Activated naive CD4-positive, alpha-beta T cell treated with anti-CD3 and anti-CD28 coated beads, Interleukin-2, amount 10 ng/mL, durations not matched to agents 7 days and 5 days (primary cell): ENCODE measurements at regions not wholly inside any gene's neighbourhood (a gene's known extent, or its start where the extent isn't known, plus 50 kb on each side); places are given as distances from the start of the nearest gene placed in this dataset.

ENCODE experiments used
- CTCF ChIA-PET: fragments of 350-600 bp; sonication (Branson Sonifier 250); formaldehyde crosslinking; loops from one replicate; lab custom pipeline; 2021; ENCODE audit warnings: antibody characterized with exemption; lab: Charles Lee
- DNase-seq: peaks from one replicate; pipeline ENCODE4 v3.0.0-alpha.2; 2020
- H3K27ac Mint-ChIP-seq: one replicate; pipeline ENCODE4 v1.8.0; 2021; ENCODE audit warnings: mild to moderate bottlenecking, moderate library complexity, mixed read lengths
- H3K27me3 Mint-ChIP-seq: one replicate; pipeline ENCODE4 v1.8.0; 2021; ENCODE audit warnings: mild to moderate bottlenecking, mixed read lengths
- H3K36me3 Mint-ChIP-seq: one replicate; pipeline ENCODE4 v1.8.0; 2021; ENCODE audit warnings: mixed read lengths
- H3K4me1 Mint-ChIP-seq: one replicate; pipeline ENCODE4 v1.8.0; 2021; ENCODE audit warnings: mixed read lengths
- H3K4me3 Mint-ChIP-seq: one replicate; pipeline ENCODE4 v1.8.0; 2021; ENCODE audit warnings: mild to moderate bottlenecking, moderate library complexity, mixed read lengths
- H3K9me3 Mint-ChIP-seq: one replicate; pipeline ENCODE4 v1.8.0; 2021; ENCODE audit warnings: mixed read lengths

- CTCF ChIA-PET = interaction anchor here (1.1 kb wide), 1 partner anchor 13 kb away, joined by 4 read pairs; no protein-coding TSS in a partner anchor
- Mint-ChIP-seq H3K4me1 (peaks cover 23% of the 10 kb centered on the region), H3K9me3 (no peaks in the 10 kb centered on the region)
Measured at GRCh38 chr11:123378096-123378495, 52.0 kb upstream of the GRAMD1B start.

GRCh38 chr11:123377355-123377754 lies 52.7 kb upstream of the GRAMD1B start:
- no peaks in the 10 kb centered on the region for H3K27me3 Mint-ChIP-seq
- CTCF ChIA-PET = interaction anchor here (1.1 kb wide), 1 partner anchor 12 kb away, joined by 4 read pairs; no protein-coding TSS in a partner anchor
- no peaks in the 10 kb centered on the region for H3K9me3 Mint-ChIP-seq
- no peak overlapping the region for H3K27ac Mint-ChIP-seq
- peaks cover 23% of the 10 kb centered on the region for H3K4me1 Mint-ChIP-seq
- no peak overlapping the region for H3K4me3 Mint-ChIP-seq
- peaks cover 7% of the 10 kb centered on the region for H3K36me3 Mint-ChIP-seq
- DNase-seq = no peak

More at GRCh38 chr11:123378096-123378495, 52.0 kb upstream of the GRAMD1B start:
- Mint-ChIP-seq H3K27me3 (no peaks in the 10 kb centered on the region), H3K36me3 (peaks cover 9% of the 10 kb centered on the region), H3K4me3 (no peak overlapping the region), H3K27ac (no peak overlapping the region)
- no peak for DNase-seq

- no peak overlapping the region for H3K4me3 Mint-ChIP-seq
- H3K27ac Mint-ChIP-seq = no peak overlapping the region
- H3K36me3 Mint-ChIP-seq = peaks cover 6% of the 10 kb centered on the region
- CTCF ChIA-PET = no interaction called here
- no peak for DNase-seq
- H3K27me3 Mint-ChIP-seq = no peaks in the 10 kb centered on the region
- peaks cover 27% of the 10 kb centered on the region for H3K4me1 Mint-ChIP-seq
- no peaks in the 10 kb centered on the region for H3K9me3 Mint-ChIP-seq
Measured at GRCh38 chr11:123375832-123376231, 54.2 kb upstream of the GRAMD1B start.

- Mint-ChIP-seq H3K36me3 (peaks cover 4% of the 10 kb centered on the region), H3K4me1 (peaks cover 25% of the 10 kb centered on the region), H3K27ac (no peak overlapping the region), H3K4me3 (no peak overlapping the region), H3K9me3 (no peaks in the 10 kb centered on the region), H3K27me3 (no peaks in the 10 kb centered on the region)
- CTCF ChIA-PET = no interaction called here
- no peak for DNase-seq
Measured at GRCh38 chr11:123374622-123374968, 55.5 kb upstream of the GRAMD1B start.

GRCh38 chr11:123373754-123374621 lies 56.1 kb upstream of the GRAMD1B start:
- peaks cover 20% of the 10 kb centered on the region for H3K4me1 Mint-ChIP-seq
- peaks cover 5% of the 10 kb centered on the region for H3K36me3 Mint-ChIP-seq
- no peak overlapping the region for H3K4me3 Mint-ChIP-seq
- no peak for DNase-seq
- no peak overlapping the region for H3K27ac Mint-ChIP-seq
- CTCF ChIA-PET = interaction anchor here (1.2 kb wide), 1 partner anchor 33 kb away, joined by 3 read pairs; no protein-coding TSS in a partner anchor
- no peaks in the 10 kb centered on the region for H3K9me3 Mint-ChIP-seq
- no peaks in the 10 kb centered on the region for H3K27me3 Mint-ChIP-seq

GRCh38 chr11:123371506-123372297 lies 58.4 kb upstream of the GRAMD1B start:
- Mint-ChIP-seq H3K36me3 (peaks cover 14% of the 10 kb centered on the region), H3K4me3 (no peak overlapping the region), H3K27me3 (no peaks in the 10 kb centered on the region), H3K9me3 (no peaks in the 10 kb centered on the region), H3K27ac (no peak overlapping the region), H3K4me1 (peaks cover 6% of the 10 kb centered on the region)
- no peak for DNase-seq
- CTCF ChIA-PET = interaction anchor here (1.9 kb wide), 1 partner anchor 11 kb away, joined by 6 read pairs; no protein-coding TSS in a partner anchor

GRCh38 chr11:123366924-123367323 lies 63.1 kb upstream of the GRAMD1B start:
- Mint-ChIP-seq H3K27ac (no peak overlapping the region), H3K9me3 (no peaks in the 10 kb centered on the region), H3K36me3 (peaks cover 17% of the 10 kb centered on the region), H3K27me3 (peaks cover 13% of the 10 kb centered on the region), H3K4me1 (peaks cover 19% of the 10 kb centered on the region), H3K4me3 (no peak overlapping the region)
- no peak for DNase-seq
- CTCF ChIA-PET = interaction anchor here (1.2 kb wide), 1 partner anchor 255 kb away, joined by 3 read pairs; no protein-coding TSS in a partner anchor

GRCh38 chr11:123365955-123366354 lies 64.1 kb upstream of the GRAMD1B start:
- CTCF ChIA-PET = interaction anchor here (0.6 to 1.4 kb wide), 2 partner anchors 11 to 117 kb away, joined by 4 read pairs; no protein-coding TSS in a partner anchor
- Mint-ChIP-seq H3K4me3 (no peak overlapping the region), H3K4me1 (peaks cover 21% of the 10 kb centered on the region), H3K36me3 (peaks cover 18% of the 10 kb centered on the region), H3K27me3 (peaks cover 21% of the 10 kb centered on the region), H3K9me3 (no peaks in the 10 kb centered on the region), H3K27ac (no peak overlapping the region)
- DNase-seq = no peak

- Mint-ChIP-seq H3K9me3 (no peaks in the 10 kb centered on the region), H3K4me1 (peaks cover 32% of the 10 kb centered on the region), H3K27ac (no peak overlapping the region), H3K4me3 (no peak overlapping the region), H3K27me3 (peaks cover 31% of the 10 kb centered on the region), H3K36me3 (peaks cover 17% of the 10 kb centered on the region)
- CTCF ChIA-PET = interaction anchor here (1.0 kb wide), 1 partner anchor 63 kb away, joined by 3 read pairs; no protein-coding TSS in a partner anchor
- no peak for DNase-seq
Measured at GRCh38 chr11:123364080-123364479, 66.0 kb upstream of the GRAMD1B start.

GRCh38 chr11:123363556-123363955 lies 66.5 kb upstream of the GRAMD1B start:
- peaks cover 37% of the 10 kb centered on the region for H3K4me1 Mint-ChIP-seq
- DNase-seq = no peak
- no peak overlapping the region for H3K27ac Mint-ChIP-seq
- CTCF ChIA-PET = interaction anchor here (1.0 kb wide), 1 partner anchor 62 kb away, joined by 3 read pairs; no protein-coding TSS in a partner anchor
- H3K9me3 Mint-ChIP-seq = no peaks in the 10 kb centered on the region
- peaks cover 14% of the 10 kb centered on the region for H3K36me3 Mint-ChIP-seq
- H3K27me3 Mint-ChIP-seq = peaks cover 36% of the 10 kb centered on the region
- no peak overlapping the region for H3K4me3 Mint-ChIP-seq

GRCh38 chr11:123362941-123363340 lies 67.1 kb upstream of the GRAMD1B start:
- peaks cover 14% of the 10 kb centered on the region for H3K36me3 Mint-ChIP-seq
- H3K9me3 Mint-ChIP-seq = no peaks in the 10 kb centered on the region
- CTCF ChIA-PET = interaction anchor here (0.5 to 0.7 kb wide), 2 partner anchors 111 to 116 kb away, joined by 3 read pairs; no protein-coding TSS in a partner anchor
- peaks cover 41% of the 10 kb centered on the region for H3K27me3 Mint-ChIP-seq
- no peak overlapping the region for H3K27ac Mint-ChIP-seq
- H3K4me3 Mint-ChIP-seq = no peak overlapping the region
- DNase-seq = no peak
- peaks cover 41% of the 10 kb centered on the region for H3K4me1 Mint-ChIP-seq

- H3K9me3 Mint-ChIP-seq = no peaks in the 10 kb centered on the region
- no peak overlapping the region for H3K4me3 Mint-ChIP-seq
- CTCF ChIA-PET = interaction anchor here (0.5 to 1.0 kb wide), 4 partner anchors 18 to 115 kb away, joined by 3 to 4 read pairs (median 3); no protein-coding TSS in a partner anchor
- peaks cover 48% of the 10 kb centered on the region for H3K4me1 Mint-ChIP-seq
- peaks cover 8% of the 10 kb centered on the region for H3K36me3 Mint-ChIP-seq
- no peak overlapping the region for H3K27ac Mint-ChIP-seq
- DNase-seq = no peak
- H3K27me3 Mint-ChIP-seq = peaks cover 43% of the 10 kb centered on the region
Measured at GRCh38 chr11:123362186-123362585, 67.9 kb upstream of the GRAMD1B start.

- no peak for DNase-seq
- Mint-ChIP-seq H3K36me3 (peaks cover 6% of the 10 kb centered on the region), H3K4me1 (peaks cover 56% of the 10 kb centered on the region), H3K9me3 (no peaks in the 10 kb centered on the region), H3K4me3 (no peak overlapping the region), H3K27ac (no peak overlapping the region), H3K27me3 (peaks cover 43% of the 10 kb centered on the region)
- CTCF ChIA-PET = interaction anchor here (0.7 to 1.5 kb wide), 2 partner anchors 10 to 20 kb away, joined by 3 to 6 read pairs; no protein-coding TSS in a partner anchor
Measured at GRCh38 chr11:123361110-123361509, 69.0 kb upstream of the GRAMD1B start.
